HG02798 (cell line): ENCODE measurements at regions not wholly inside any gene's neighbourhood (a gene's known extent, or its start where the extent isn't known, plus 50 kb on each side); places are given as distances from the start of the nearest gene placed in this dataset.

ENCODE experiments used
- ATAC-seq: cut with Tn5 transposase; IDR thresholded peaks from one replicate; pipeline ENCODE4 v1.9.1; 2021; ENCODE audit warnings: mild to moderate bottlenecking; ENCODE audit not compliant: unreplicated experiment, poor library complexity

DNA sequence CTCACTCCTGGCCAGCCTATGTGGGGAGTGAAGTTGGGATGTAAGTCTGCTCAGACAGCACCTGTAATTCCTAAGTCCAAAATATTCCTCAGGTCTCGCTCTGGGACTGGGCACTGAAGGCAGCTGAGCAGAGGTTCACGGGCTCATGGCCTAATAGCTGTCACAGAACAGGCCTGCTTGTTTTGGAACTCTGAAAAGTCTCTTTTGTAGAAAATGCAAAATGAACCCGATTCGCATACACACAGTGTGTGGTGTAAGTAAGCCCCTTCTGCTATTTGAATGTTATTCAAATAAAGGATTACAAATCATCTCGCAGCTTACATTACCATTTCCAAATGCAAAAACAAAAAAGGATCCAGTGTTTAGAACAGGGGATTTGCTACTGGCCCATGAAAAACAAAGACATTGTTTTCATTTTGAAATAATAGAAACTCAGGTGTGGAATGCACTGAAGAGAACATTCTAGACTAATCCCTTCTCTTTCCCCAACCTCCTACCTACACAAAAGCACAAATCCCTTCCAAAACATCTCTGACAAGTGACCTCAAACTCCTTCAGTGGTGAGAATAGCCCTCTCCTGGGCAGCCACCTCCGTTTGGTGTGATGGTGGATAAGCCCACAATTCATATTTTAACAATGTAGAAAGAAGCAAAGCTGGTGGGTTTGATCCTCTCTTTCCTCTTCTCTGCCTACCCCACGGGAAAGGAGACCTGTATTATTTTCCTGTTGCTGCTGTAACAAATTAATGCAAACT is 118.3 kb upstream of the NCK2 start:
- no peak for ATAC-seq

- no peak for ATAC-seq
Measured at GRCh38 chr2:105625632-105626031, 119.1 kb upstream of the NCK2 start.

GRCh38 chr2:105621038-105621437 is 123.7 kb upstream of the NCK2 start:
- no peak for ATAC-seq

- no peak for ATAC-seq
Measured at GRCh38 chr2:105618351-105618659, 126.4 kb upstream of the NCK2 start.

GRCh38 chr2:105617631-105618350 is 126.9 kb upstream of the NCK2 start:
- ATAC-seq, result no peak

DNA sequence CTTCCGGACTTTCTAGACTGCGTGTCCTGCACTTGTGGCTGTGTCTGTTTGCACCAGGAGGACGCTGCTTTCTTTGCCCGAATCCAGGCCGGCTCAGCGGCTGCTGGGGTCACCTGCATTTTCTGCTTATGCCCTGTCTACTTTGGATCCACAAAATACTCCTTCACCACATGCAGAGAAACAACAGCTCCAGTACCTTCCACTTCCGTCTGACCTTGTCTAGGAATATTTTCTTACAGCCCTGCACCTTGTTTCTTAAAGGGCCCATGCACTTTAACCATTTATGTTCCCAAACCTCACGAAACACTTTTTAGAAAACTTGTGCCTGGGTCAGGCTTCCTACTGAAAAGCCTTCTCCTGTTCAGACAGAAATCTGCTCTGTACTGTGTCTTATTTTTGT is 129.4 kb upstream of the NCK2 start:
- no peak for ATAC-seq

DNA sequence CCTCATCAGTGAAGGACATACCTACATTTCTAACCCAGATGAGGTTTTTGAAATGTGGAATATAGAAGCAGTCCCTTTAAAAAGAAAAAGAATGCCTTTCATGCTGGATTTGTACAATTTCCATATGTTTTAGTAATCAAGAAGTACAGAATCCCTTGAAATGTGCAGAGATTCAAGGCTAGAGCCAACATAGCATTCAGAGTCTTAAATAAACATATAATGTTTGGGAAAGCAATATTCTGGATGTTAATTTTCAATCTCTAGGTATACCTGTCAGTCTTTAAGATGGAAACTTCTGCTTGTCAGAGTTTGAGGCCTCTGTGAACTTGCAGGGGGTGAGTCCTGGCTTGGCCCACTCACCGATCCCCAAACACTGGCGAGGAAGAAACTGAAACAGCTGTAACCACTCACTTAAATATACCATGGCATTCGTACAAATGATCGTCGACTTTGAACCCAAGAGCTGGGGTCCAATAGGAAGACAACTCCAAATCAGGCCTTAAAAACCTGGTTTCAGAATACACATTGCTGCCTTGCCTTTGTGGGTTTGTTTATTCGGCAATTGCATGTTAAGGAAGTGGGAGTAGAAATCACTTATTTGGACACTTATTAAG is 132.8 kb upstream of the NCK2 start:
- ATAC-seq, result no peak

DNA sequence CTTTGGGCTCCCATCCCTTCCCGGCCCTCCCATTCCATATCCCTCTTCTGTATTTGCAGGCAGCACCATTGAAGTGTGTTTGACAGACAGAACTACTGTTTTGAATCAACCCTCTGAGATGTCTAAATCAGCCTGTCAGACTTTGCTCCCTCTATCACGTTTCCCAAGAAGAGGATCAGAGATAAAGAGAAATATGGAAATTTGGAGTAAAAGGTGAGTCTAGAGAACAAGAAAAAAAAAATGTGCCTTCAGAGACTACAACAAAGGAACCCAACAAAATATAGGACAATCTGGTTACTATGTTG is 133.4 kb upstream of the NCK2 start:
- no peak for ATAC-seq

- no peak for ATAC-seq
Measured at GRCh38 chr2:105610576-105611332, 134.0 kb upstream of the NCK2 start.

DNA sequence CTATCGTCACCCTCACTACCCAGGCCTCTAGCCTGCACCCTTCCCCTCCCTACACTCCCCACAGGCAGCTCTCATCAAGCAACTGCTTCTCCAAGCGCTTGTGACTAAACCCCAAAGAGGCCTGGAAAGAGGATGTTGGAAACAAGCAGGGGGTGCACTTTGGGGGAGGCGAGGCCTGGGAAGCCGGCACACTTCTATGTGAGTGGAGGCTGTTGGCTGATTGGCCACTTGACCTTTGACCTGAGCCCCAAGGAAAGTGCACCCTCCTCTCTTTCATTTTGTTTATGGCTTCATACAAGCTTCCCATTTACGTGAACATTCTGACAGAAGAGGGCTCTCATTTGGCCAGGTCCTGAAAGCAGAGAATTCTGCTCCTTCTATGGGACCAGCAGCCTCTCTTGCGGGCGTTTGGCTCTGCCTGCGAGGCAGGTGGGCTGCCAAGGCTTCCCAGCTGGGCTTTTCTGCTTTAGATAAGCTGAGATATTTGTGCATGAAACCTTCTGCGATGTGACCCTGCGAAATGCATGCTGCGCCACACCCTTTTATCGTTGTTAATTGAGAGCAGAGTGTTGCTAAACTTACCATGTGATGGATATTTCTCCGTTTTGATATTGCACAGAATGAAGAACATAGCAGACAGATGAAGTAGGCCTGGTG is 134.8 kb upstream of the NCK2 start:
- no peak for ATAC-seq

- ATAC-seq, result no peak
Measured at GRCh38 chr2:105607920-105608504, 136.7 kb upstream of the NCK2 start.

GRCh38 chr2:105606081-105606480 is 138.6 kb upstream of the NCK2 start:
- no peak for ATAC-seq

DNA sequence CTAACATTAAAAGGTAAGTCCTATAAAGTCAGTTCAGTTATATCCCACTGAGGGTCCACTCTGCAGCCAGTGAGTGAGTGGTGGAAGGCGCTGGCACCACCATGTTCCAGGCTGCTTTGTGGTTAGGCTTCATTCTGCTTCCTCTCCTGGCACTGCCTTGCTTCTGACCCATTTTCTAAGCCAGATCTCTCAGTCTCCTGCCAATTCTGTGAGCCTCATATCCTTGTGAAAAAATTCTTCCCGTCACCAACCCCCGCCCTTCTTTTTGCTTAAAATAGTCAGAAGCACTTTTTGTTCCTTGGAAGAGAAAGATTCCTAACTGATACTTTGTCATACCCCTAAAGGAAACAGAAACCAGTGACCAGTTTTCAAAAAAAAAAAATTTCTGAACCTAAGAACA is 139.8 kb upstream of the NCK2 start:
- ATAC-seq, result no peak

GRCh38 chr2:105600949-105601794 is 143.5 kb upstream of the NCK2 start:
- ATAC-seq, result no peak

DNA sequence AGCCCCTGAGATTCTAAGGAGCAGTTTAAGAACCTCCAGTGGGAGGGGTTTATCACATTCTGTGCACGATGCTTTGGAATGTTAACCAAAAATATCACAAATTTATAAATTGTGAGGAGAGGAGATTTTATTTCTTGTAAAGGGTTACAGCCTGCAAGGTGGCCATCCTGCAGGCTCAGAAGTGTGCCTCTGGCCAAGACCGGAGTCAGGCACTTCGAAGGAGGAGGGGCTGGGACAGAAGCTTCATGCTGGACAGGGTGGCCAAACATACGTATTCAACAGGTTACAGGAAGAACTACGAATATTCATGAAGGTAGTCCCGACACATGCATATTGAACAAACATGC is 144.1 kb upstream of the NCK2 start:
- ATAC-seq, result no peak

GRCh38 chr2:105600037-105600442 is 144.7 kb upstream of the NCK2 start:
- no peak for ATAC-seq

GRCh38 chr2:105598829-105599698 is 145.6 kb upstream of the NCK2 start:
- ATAC-seq, result peak; percentile 55
